Endothelial cell (in vitro differentiated cells): ENCODE measurements at regions not wholly inside any gene's neighbourhood (a gene's known extent, or its start where the extent isn't known, plus 50 kb on each side); places are given as distances from the start of the nearest gene placed in this dataset.
"Not testable (repeated sequence)": the region's sequence is repeated elsewhere in the genome, so short reads cannot be mapped to it uniquely, and the experiment has no call there.

ENCODE experiments used
- DNase-seq: peaks from one replicate; pipeline ENCODE4 v3.0.0; 2021; ENCODE audit warnings: low spot score
- H3K27ac Mint-ChIP-seq: one replicate; pipeline ENCODE4 v1.8.0; 2021; ENCODE audit warnings: mixed read lengths, inconsistent platforms; ENCODE audit not compliant: unreplicated experiment
- H3K27me3 Mint-ChIP-seq: one replicate; pipeline ENCODE4 v1.8.0; 2021; ENCODE audit warnings: mild to moderate bottlenecking, moderate library complexity, mixed read lengths, inconsistent platforms; ENCODE audit not compliant: unreplicated experiment
- H3K36me3 Mint-ChIP-seq: one replicate; pipeline ENCODE4 v1.8.0; 2021; ENCODE audit warnings: mild to moderate bottlenecking, low read depth, mixed read lengths, inconsistent platforms; ENCODE audit not compliant: unreplicated experiment
- H3K4me1 Mint-ChIP-seq: one replicate; pipeline ENCODE4 v1.8.0; 2021; ENCODE audit warnings: mild to moderate bottlenecking, mixed read lengths, inconsistent platforms; ENCODE audit not compliant: unreplicated experiment
- H3K4me3 Mint-ChIP-seq: one replicate; pipeline ENCODE4 v1.8.0; 2021; ENCODE audit warnings: mild to moderate bottlenecking, mixed read lengths, inconsistent platforms; ENCODE audit not compliant: unreplicated experiment
- H3K9me3 Mint-ChIP-seq: one replicate; pipeline ENCODE4 v1.8.0; 2021; ENCODE audit warnings: mixed read lengths, inconsistent platforms; ENCODE audit not compliant: unreplicated experiment
- CTCF ChIP-seq: fragments of 200-600 bp; sonication (generic); IDR thresholded peaks from one replicate; pipeline ENCODE4 v1.5.0; 2021; ENCODE audit warnings: antibody characterized with exemption; ENCODE audit not compliant: unreplicated experiment

- no peak for TF ChIP-seq CTCF
- Mint-ChIP-seq H3K4me1 (no peaks in the 10 kb centered on the region), H3K4me3 (no peak overlapping the region), H3K36me3 (peaks cover 5% of the 10 kb centered on the region), H3K9me3 (no peaks in the 10 kb centered on the region), H3K27ac (no peak overlapping the region), H3K27me3 (peaks cover 4% of the 10 kb centered on the region)
- DNase-seq, result no peak
Observed at GRCh38 chr12:75944097-75944904, 87.3 kb downstream of the PHLDA1 start.

- Mint-ChIP-seq H3K9me3 (no peaks in the 10 kb centered on the region), H3K27me3 (peaks cover 4% of the 10 kb centered on the region), H3K36me3 (peaks cover 5% of the 10 kb centered on the region), H3K4me3 (no peak overlapping the region), H3K4me1 (no peaks in the 10 kb centered on the region), H3K27ac (no peak overlapping the region)
- DNase-seq, result no peak
- TF ChIP-seq CTCF, result no peak
Observed at GRCh38 chr12:75943730-75944096, 87.9 kb downstream of the PHLDA1 start.

GRCh38 chr12:75941661-75942060, 89.9 kb downstream of the PHLDA1 start:
- H3K4me3 Mint-ChIP-seq, H3K4me1 Mint-ChIP-seq, H3K27me3 Mint-ChIP-seq, H3K27ac Mint-ChIP-seq, H3K36me3 Mint-ChIP-seq, H3K9me3 Mint-ChIP-seq, DNase-seq: not testable (repeated sequence)

- Mint-ChIP-seq H3K27me3 (peaks cover 4% of the 10 kb centered on the region), H3K36me3 (peaks cover 5% of the 10 kb centered on the region), H3K9me3 (no peaks in the 10 kb centered on the region), H3K4me1 (peaks cover 2% of the 10 kb centered on the region), H3K4me3 (no peak overlapping the region), H3K27ac (no peak overlapping the region)
- DNase-seq, result no peak
- no peak for TF ChIP-seq CTCF
Observed at GRCh38 chr12:75939016-75939642, 92.4 kb downstream of the PHLDA1 start.

- DNase-seq, result no peak
- TF ChIP-seq CTCF, result no peak
- Mint-ChIP-seq H3K4me3 (no peak overlapping the region), H3K4me1 (peaks cover 2% of the 10 kb centered on the region), H3K27ac (no peak overlapping the region), H3K36me3 (peaks cover 5% of the 10 kb centered on the region), H3K9me3 (no peaks in the 10 kb centered on the region), H3K27me3 (peaks cover 6% of the 10 kb centered on the region)
Observed at GRCh38 chr12:75938189-75938588, 93.4 kb downstream of the PHLDA1 start.
